ENCODE measurements at regions not wholly inside any gene's neighbourhood (a gene's known extent, or its start where the extent isn't known, plus 50 kb on each side); places are given as distances from the start of the nearest gene placed in this dataset.

GRCh38 chr2:175633227-175633626 lies 368.8 kb downstream of the LNPK start:
- no peaks in the 10 kb centered on the region for H4K20me1 ChIP-seq (ENCODE audit: insufficient read depth)
- no peak overlapping the region for H3K9ac ChIP-seq (ENCODE audit: low read length)
- H3K27me3 ChIP-seq (ENCODE audit: insufficient read depth, low read length) = no peaks in the 10 kb centered on the region; the same call in 1 of the 2 replicates
- no peak overlapping the region for H3K4me2 ChIP-seq (ENCODE audit: low read length)
- no peaks in the 10 kb centered on the region for H3K79me2 ChIP-seq (ENCODE audit: insufficient read depth, low read length)
- H3K9me3 ChIP-seq (ENCODE audit: control insufficient read depth in 1 of 2, insufficient read depth in 1 of 2, low read depth in 1 of 2, low read length in 2 of 2) = no peaks in the 10 kb centered on the region
- TF ChIP-seq EZH2 (IDR thresholded peaks at IDR 0.05) (no peak), SP1 (IDR thresholded peaks at IDR 0.05; ENCODE audit: low read depth) (no peak), MAX (IDR thresholded peaks at IDR 0.05) (no peak), FOSL1 (IDR thresholded peaks at IDR 0.05; ENCODE audit: low read depth) (no peak)
- H3K4me3 ChIP-seq (replicated peaks in 1 of 2; ENCODE audit: low read depth in 1 of 2, low read length in 2 of 2) = no peak overlapping the region
- ChIA-PET POLR2A (no interaction called here), RAD21 (ENCODE audit: low non-redundant PET in 1 of 2, low total read pairs in 2 of 2, uncharacterized antibody in 2 of 2, unreplicated experiment in 2 of 2) (no interaction called here), CTCF (no interaction called here)
- BruUV-seq (replicated peaks) = no TSS peak
- no peak overlapping the region for H2AFZ ChIP-seq (ENCODE audit: low read depth, low read length, poor library complexity, severe bottlenecking)
- H3K27ac ChIP-seq (ENCODE audit: low read depth, low read length) = no peak overlapping the region
- DNase-seq (ENCODE audit: low read depth, low spot score) (no peak), ATAC-seq (no peak)
- intact Hi-C loops (cut with micrococcal nuclease) = no loop called here
- H3K36me3 ChIP-seq (ENCODE audit: control insufficient read depth in 1 of 2, insufficient read depth in 2 of 2, low read length in 2 of 2) = no peaks in the 10 kb centered on the region
- H3K4me1 ChIP-seq (ENCODE audit: control insufficient read depth in 1 of 2, insufficient read depth in 2 of 2, low read length in 2 of 2) = no peaks in the 10 kb centered on the region
- H3K9me2 ChIP-seq (ENCODE audit: insufficient read depth) = no peaks in the 10 kb centered on the region

GRCh38 chr2:175631245-175631623 lies 370.8 kb downstream of the LNPK start:
- no peaks in the 10 kb centered on the region for H3K9me3 ChIP-seq (ENCODE audit: control insufficient read depth in 1 of 2, insufficient read depth in 1 of 2, low read depth in 1 of 2, low read length in 2 of 2)
- ChIA-PET POLR2A (no interaction called here), RAD21 (ENCODE audit: low non-redundant PET in 1 of 2, low total read pairs in 2 of 2, uncharacterized antibody in 2 of 2, unreplicated experiment in 2 of 2) (no interaction called here), CTCF (no interaction called here)
- no peaks in the 10 kb centered on the region for H3K79me2 ChIP-seq (ENCODE audit: insufficient read depth, low read length)
- H3K9me2 ChIP-seq (ENCODE audit: insufficient read depth) = no peaks in the 10 kb centered on the region
- H2AFZ ChIP-seq (ENCODE audit: low read depth, low read length, poor library complexity, severe bottlenecking) = no peak overlapping the region
- H4K20me1 ChIP-seq (ENCODE audit: insufficient read depth) = no peaks in the 10 kb centered on the region
- no peak overlapping the region for H3K4me3 ChIP-seq (replicated peaks in 1 of 2; ENCODE audit: low read depth in 1 of 2, low read length in 2 of 2)
- no peak for ATAC-seq
- H3K4me1 ChIP-seq (ENCODE audit: control insufficient read depth in 1 of 2, insufficient read depth in 2 of 2, low read length in 2 of 2) = no peaks in the 10 kb centered on the region
- no peak overlapping the region for H3K27ac ChIP-seq (ENCODE audit: low read depth, low read length)
- no peak overlapping the region for H3K4me2 ChIP-seq (ENCODE audit: low read length)
- TF ChIP-seq MAX (IDR thresholded peaks at IDR 0.05) (no peak), ELF1 (IDR thresholded peaks at IDR 0.05; ENCODE audit: borderline replicate concordance, low read depth) (no peak), ZNF274 (IDR thresholded peaks at IDR 0.05; ENCODE audit: low read depth, low read length) (no peak), CEBPB (IDR thresholded peaks at IDR 0.05; ENCODE audit: low read depth) (no peak), CTCF (IDR thresholded peaks at IDR 0.05 in 2 of 3, conservative IDR thresholded peaks at IDR 0.05 in 1 of 3; ENCODE audit: borderline replicate concordance in 1 of 3, insufficient read depth in 1 of 3, low read depth in 2 of 3, low read length in 2 of 3) (no peak), CBX3 (IDR thresholded peaks at IDR 0.05; ENCODE audit: low read depth) (no peak), EZH2phosphoT487 (IDR thresholded peaks at IDR 0.05; ENCODE audit: borderline replicate concordance) (no peak), EZH2 (IDR thresholded peaks at IDR 0.05) (no peak), EGR1 (IDR thresholded peaks at IDR 0.05; ENCODE audit: low read depth) (no peak), RAD21 (IDR thresholded peaks at IDR 0.05; ENCODE audit: low read depth) (no peak), REST (IDR thresholded peaks at IDR 0.05; ENCODE audit: low read depth) (no peak)
- no peak for DNase-seq (ENCODE audit: low read depth, low spot score)
- no TSS peak for BruUV-seq (replicated peaks)
- H3K27me3 ChIP-seq (ENCODE audit: insufficient read depth, low read length) = no peaks in the 10 kb centered on the region; the same call in 1 of the 2 replicates
- H3K36me3 ChIP-seq (ENCODE audit: control insufficient read depth in 1 of 2, insufficient read depth in 2 of 2, low read length in 2 of 2) = no peaks in the 10 kb centered on the region
- H3K9ac ChIP-seq (ENCODE audit: low read length) = no peak overlapping the region
- intact Hi-C loops (cut with micrococcal nuclease) = no loop called here
